ENCODE measurements at regions not wholly inside any gene's neighbourhood (a gene's known extent, or its start where the extent isn't known, plus 50 kb on each side); places are given as distances from the start of the nearest gene placed in this dataset.

GRCh38 chr11:80041136-80042000 lies 600.5 kb upstream of the TENM4 start:
- DNase-seq (ENCODE audit: low read depth, low spot score): no peak
- Mint-ChIP-seq H3K36me3 (ENCODE audit: low read depth) (no peaks in the 10 kb centered on the region), H3K27me3 (ENCODE audit: low read depth) (no peaks in the 10 kb centered on the region), H3K4me3 (no peak overlapping the region), H3K4me1 (no peaks in the 10 kb centered on the region), H3K27ac (ENCODE audit: unreplicated experiment) (no peak overlapping the region), H3K9me3 (no peaks in the 10 kb centered on the region)
- TF ChIP-seq CTCF (conservative IDR thresholded peaks at IDR 0.05): no peak

- H3K27ac Mint-ChIP-seq (ENCODE audit: unreplicated experiment): no peak overlapping the region
These were observed 594.0 kb upstream of the TENM4 start for GRCh38 chr11:80034801-80035200.

GRCh38 chr11:80031014-80031600 lies 590.3 kb upstream of the TENM4 start:
- H3K9me3 Mint-ChIP-seq: no peaks in the 10 kb centered on the region
- no peaks in the 10 kb centered on the region for H3K27me3 Mint-ChIP-seq (ENCODE audit: low read depth)
- TF ChIP-seq CTCF (conservative IDR thresholded peaks at IDR 0.05): no peak
- peaks cover 11% of the 10 kb centered on the region for H3K4me1 Mint-ChIP-seq
- DNase-seq (ENCODE audit: low read depth, low spot score): no peak
- no peak overlapping the region for H3K4me3 Mint-ChIP-seq
- H3K27ac Mint-ChIP-seq (ENCODE audit: unreplicated experiment): no peak overlapping the region
- H3K36me3 Mint-ChIP-seq (ENCODE audit: low read depth): no peaks in the 10 kb centered on the region

More at GRCh38 chr11:80034801-80035200, 594.0 kb upstream of the TENM4 start:
- Mint-ChIP-seq H3K27me3 (ENCODE audit: low read depth) (no peaks in the 10 kb centered on the region), H3K4me3 (no peak overlapping the region), H3K4me1 (peaks cover 8% of the 10 kb centered on the region), H3K9me3 (no peaks in the 10 kb centered on the region), H3K36me3 (ENCODE audit: low read depth) (no peaks in the 10 kb centered on the region)
- no peak for TF ChIP-seq CTCF (conservative IDR thresholded peaks at IDR 0.05)
- DNase-seq (ENCODE audit: low read depth, low spot score): no peak

GRCh38 chr11:80028998-80029397 lies 588.2 kb upstream of the TENM4 start:
- Mint-ChIP-seq H3K4me1 (peaks cover 11% of the 10 kb centered on the region), H3K4me3 (no peak overlapping the region), H3K27me3 (ENCODE audit: low read depth) (no peaks in the 10 kb centered on the region), H3K27ac (ENCODE audit: unreplicated experiment) (no peak overlapping the region), H3K36me3 (ENCODE audit: low read depth) (no peaks in the 10 kb centered on the region), H3K9me3 (peaks cover 4% of the 10 kb centered on the region)
- no peak for DNase-seq (ENCODE audit: low read depth, low spot score)
- TF ChIP-seq CTCF (conservative IDR thresholded peaks at IDR 0.05): no peak

GRCh38 chr11:80024119-80024518 lies 583.3 kb upstream of the TENM4 start:
- Mint-ChIP-seq H3K4me1 (peaks cover 4% of the 10 kb centered on the region), H3K36me3 (ENCODE audit: low read depth) (no peaks in the 10 kb centered on the region), H3K9me3 (peaks cover 4% of the 10 kb centered on the region), H3K4me3 (no peak overlapping the region), H3K27me3 (ENCODE audit: low read depth) (no peaks in the 10 kb centered on the region), H3K27ac (ENCODE audit: unreplicated experiment) (no peak overlapping the region)
- no peak for TF ChIP-seq CTCF (conservative IDR thresholded peaks at IDR 0.05)
- DNase-seq (ENCODE audit: low read depth, low spot score): no peak

Measured in neural crest cell (in vitro differentiated cells).